Smooth muscle cell (in vitro differentiated cells): ENCODE measurements at regions not wholly inside any gene's neighbourhood (a gene's known extent, or its start where the extent isn't known, plus 50 kb on each side); places are given as distances from the start of the nearest gene placed in this dataset.
A peak's percentile ranks its signal among the peaks of the same experiment; 100 is the strongest.

ENCODE experiments used
- DNase-seq: peaks from one replicate; lab custom pipeline; 2025; ENCODE audit not compliant: unreplicated experiment; lab: John Stamatoyannopoulos, UW
- H2AFZ ChIP-seq: fragments of 200-600 bp; sonication (generic); 2 replicates; pipeline ENCODE4 v1.6.0; 2016; ENCODE audit warnings: antibody characterized with exemption, low read depth, mild to moderate bottlenecking
- H3F3A ChIP-seq: fragments of 200-600 bp; sonication (generic); 2 replicates; pipeline ENCODE4 v1.6.0; 2017; ENCODE audit warnings: antibody characterized with exemption, low read depth
- H3K27ac ChIP-seq: fragments of 200-600 bp; sonication (generic); 2 replicates; pipeline ENCODE4 v1.5.1; 2016; ENCODE audit warnings: low read depth, mild to moderate bottlenecking
- H3K27me3 ChIP-seq: fragments of 200-600 bp; sonication (generic); 2 replicates; pipeline ENCODE4 v1.6.1; 2016; ENCODE audit warnings: low read depth, mild to moderate bottlenecking
- H3K36me3 ChIP-seq: fragments of 200-600 bp; sonication (generic); 2 replicates; pipeline ENCODE4 v1.5.1; 2016; ENCODE audit warnings: low read depth
- H3K4me1 ChIP-seq: fragments of 200-600 bp; sonication (generic); 2 replicates; pipeline ENCODE4 v1.5.1; 2016; ENCODE audit warnings: low read depth
- H3K4me2 ChIP-seq: fragments of 200-600 bp; sonication (generic); 2 replicates; pipeline ENCODE4 v1.6.0; 2016; ENCODE audit warnings: mild to moderate bottlenecking
- H3K4me3 ChIP-seq: fragments of 200-600 bp; sonication (generic); 2 replicates; pipeline ENCODE4 v1.5.1; 2016; ENCODE audit warnings: mild to moderate bottlenecking
- H3K79me2 ChIP-seq: fragments of 200-600 bp; sonication (generic); 2 replicates; pipeline ENCODE4 v1.6.0; 2016; ENCODE audit warnings: low read depth, mild to moderate bottlenecking
- H3K9ac ChIP-seq: fragments of 200-600 bp; sonication (generic); 2 replicates; pipeline ENCODE4 v1.6.0; 2016; ENCODE audit warnings: low read depth
- H3K9me3 ChIP-seq: fragments of 200-600 bp; sonication (generic); replicated peaks from 2 replicates; pipeline ENCODE4 v1.5.1; 2016; ENCODE audit warnings: low read depth
- H4K20me1 ChIP-seq: fragments of 200-600 bp; sonication (generic); 2 replicates; pipeline ENCODE4 v1.6.0; 2016; ENCODE audit warnings: low read depth
- CTCF ChIP-seq: fragments of 200-600 bp; sonication (generic); IDR thresholded peaks from 2 replicates; pipeline ENCODE4 v1.5.1; 2017; ENCODE audit warnings: borderline replicate concordance, mild to moderate bottlenecking, antibody characterized with exemption; ENCODE audit not compliant: insufficient read depth, poor library complexity, severe bottlenecking
- WGBS: methylation state at CpG from one replicate; pipeline ENCODE4 v1.1.7; 2016; ENCODE audit warnings: low lambda C conversion rate; 5-methylcytosine and 5-hydroxymethylcytosine counted together

GRCh38 chr3:115513416-115513800, 109.9 kb upstream of the GAP43 start:
- H3K4me3 ChIP-seq = peak overlapping the region; percentile 56
- no peak for DNase-seq
- no peaks in the 10 kb centered on the region for H3K27me3 ChIP-seq
- H3K36me3 ChIP-seq = no peaks in the 10 kb centered on the region
- H3K27ac ChIP-seq = peak overlapping the region; percentile 39
- H3K9me3 ChIP-seq = no peaks in the 10 kb centered on the region
- no peak for TF ChIP-seq CTCF
- WGBS = 33% methylated on average over 5 of the region's 5 CpGs
- H3F3A ChIP-seq = no peaks in the 10 kb centered on the region
- peak overlapping the region; percentile 60 for H2AFZ ChIP-seq
- H3K79me2 ChIP-seq = no peaks in the 10 kb centered on the region
- no peak overlapping the region for H3K9ac ChIP-seq
- H3K4me2 ChIP-seq = peak overlapping the region; percentile 88
- H4K20me1 ChIP-seq = no peaks in the 10 kb centered on the region
- H3K4me1 ChIP-seq = peaks cover 15% of the 10 kb centered on the region

- no peak overlapping the region for H2AFZ ChIP-seq
- no peaks in the 10 kb centered on the region for H3K27me3 ChIP-seq
- H3K4me2 ChIP-seq = peak overlapping the region; percentile 56
- 75% methylated on average over 3 of the region's 3 CpGs for WGBS
- TF ChIP-seq CTCF = no peak
- peak overlapping the region; percentile 41 for H3K27ac ChIP-seq
- no peak overlapping the region for H3K9ac ChIP-seq
- H4K20me1 ChIP-seq = no peaks in the 10 kb centered on the region
- DNase-seq = no peak
- H3K4me3 ChIP-seq = no peak overlapping the region
- H3K4me1 ChIP-seq = peaks cover 16% of the 10 kb centered on the region
- no peaks in the 10 kb centered on the region for H3K79me2 ChIP-seq
- H3K9me3 ChIP-seq = no peaks in the 10 kb centered on the region
- H3K36me3 ChIP-seq = no peaks in the 10 kb centered on the region
- no peaks in the 10 kb centered on the region for H3F3A ChIP-seq
These were observed 105.8 kb upstream of the GAP43 start for GRCh38 chr3:115517457-115518050.

- no peak overlapping the region for H3K9ac ChIP-seq
- no peak for TF ChIP-seq CTCF
- 33% methylated on average over 4 of the region's 4 CpGs for WGBS
- H3K4me2 ChIP-seq = peak overlapping the region; percentile 56
- no peaks in the 10 kb centered on the region for H4K20me1 ChIP-seq
- DNase-seq = peak; percentile 13
- no peaks in the 10 kb centered on the region for H3F3A ChIP-seq
- H3K4me1 ChIP-seq = peaks cover 16% of the 10 kb centered on the region
- H3K9me3 ChIP-seq = no peaks in the 10 kb centered on the region
- no peaks in the 10 kb centered on the region for H3K36me3 ChIP-seq
- no peaks in the 10 kb centered on the region for H3K79me2 ChIP-seq
- H3K27me3 ChIP-seq = no peaks in the 10 kb centered on the region
- no peak overlapping the region for H2AFZ ChIP-seq
- no peak overlapping the region for H3K4me3 ChIP-seq
- peak overlapping the region; percentile 41 for H3K27ac ChIP-seq
These were observed 105.0 kb upstream of the GAP43 start for GRCh38 chr3:115518100-115518852.

- H3K36me3 ChIP-seq = no peaks in the 10 kb centered on the region
- no peaks in the 10 kb centered on the region for H3F3A ChIP-seq
- no peak for TF ChIP-seq CTCF
- no peaks in the 10 kb centered on the region for H4K20me1 ChIP-seq
- no peak overlapping the region for H3K9ac ChIP-seq
- H3K4me2 ChIP-seq = no peak overlapping the region
- H3K4me3 ChIP-seq = no peak overlapping the region
- no peaks in the 10 kb centered on the region for H3K27me3 ChIP-seq
- no peak overlapping the region for H3K27ac ChIP-seq
- H3K4me1 ChIP-seq = peaks cover 14% of the 10 kb centered on the region
- 82% methylated on average over 2 of the region's 2 CpGs for WGBS
- no peak for DNase-seq
- H2AFZ ChIP-seq = no peak overlapping the region
- no peaks in the 10 kb centered on the region for H3K9me3 ChIP-seq
- H3K79me2 ChIP-seq = no peaks in the 10 kb centered on the region
These were observed 103.1 kb upstream of the GAP43 start for GRCh38 chr3:115520241-115520640.
